ENCODE measurements at regions not wholly inside any gene's neighbourhood (a gene's known extent, or its start where the extent isn't known, plus 50 kb on each side); places are given as distances from the start of the nearest gene placed in this dataset.

GRCh38 chr4:115920637-115921036 is 807.2 kb upstream of the NDST4 start:
- intact Hi-C loops (cut with micrococcal nuclease; ENCODE audit: unreplicated experiment) (no loop called here), in situ Hi-C loops (cut with HindIII; ENCODE audit: low pct_unique_long_range_greater_than_20kb, low sequenced_read_pairs) (no loop called here)
- ChIA-PET POLR2A (no interaction called here), CTCF (no interaction called here)
- BruUV-seq (replicated peaks), result no TSS peak
- no peaks in the 10 kb centered on the region for H3K9me3 ChIP-seq (ENCODE audit: control insufficient read depth, insufficient read depth, low read depth, low read length)
- H3K27me3 ChIP-seq (ENCODE audit: control insufficient read depth, insufficient read depth, low read length), result no peaks in the 10 kb centered on the region
- DNase-seq (ENCODE audit: low read depth, low spot score) (no peak), ATAC-seq (no peak)
- H3K4me3 ChIP-seq (ENCODE audit: low read depth in 2 of 2, low read length in 2 of 2), result no peak overlapping the region
- no peaks in the 10 kb centered on the region for H3K36me3 ChIP-seq (ENCODE audit: control insufficient read depth, insufficient read depth, low read length)
- H3K27ac ChIP-seq (ENCODE audit: low read length), result no peak overlapping the region
- no peak for TF ChIP-seq TCF7L2 (IDR thresholded peaks at IDR 0.05; ENCODE audit: low read depth, low read length)
- no peak for TF ChIP-seq REST (IDR thresholded peaks at IDR 0.05; ENCODE audit: insufficient read depth in 1 of 2, low read depth in 2 of 2, low read length in 1 of 2)
- TF ChIP-seq POLR2AphosphoS5 (IDR thresholded peaks at IDR 0.05; ENCODE audit: low read depth, low read length), result no peak
- TF ChIP-seq SIN3A (IDR thresholded peaks at IDR 0.05; ENCODE audit: borderline replicate concordance, insufficient read depth, low read depth, low read length), result no peak
- no peaks in the 10 kb centered on the region for H3K4me1 ChIP-seq (ENCODE audit: control insufficient read depth, insufficient read depth, low read length)

- ChIA-PET POLR2A (no interaction called here), CTCF (no interaction called here)
- intact Hi-C loops (cut with micrococcal nuclease; ENCODE audit: unreplicated experiment) (no loop called here), in situ Hi-C loops (cut with HindIII; ENCODE audit: low pct_unique_long_range_greater_than_20kb, low sequenced_read_pairs) (no loop called here)
- no peak for DNase-seq (ENCODE audit: low read depth, low spot score)
- BruUV-seq (replicated peaks), result no TSS peak
- H3K27me3 ChIP-seq (ENCODE audit: control insufficient read depth, insufficient read depth, low read length), result no peaks in the 10 kb centered on the region
- H3K36me3 ChIP-seq (ENCODE audit: control insufficient read depth, insufficient read depth, low read length), result no peaks in the 10 kb centered on the region
- TF ChIP-seq SIN3A (IDR thresholded peaks at IDR 0.05; ENCODE audit: borderline replicate concordance, insufficient read depth, low read depth, low read length), result no peak
- no peak for TF ChIP-seq POLR2AphosphoS5 (IDR thresholded peaks at IDR 0.05; ENCODE audit: low read depth, low read length)
- no peak for TF ChIP-seq REST (IDR thresholded peaks at IDR 0.05; ENCODE audit: insufficient read depth in 1 of 2, low read depth in 2 of 2, low read length in 1 of 2)
- TF ChIP-seq CTCF (IDR thresholded peaks at IDR 0.05), result no peak
- TF ChIP-seq TCF7L2 (IDR thresholded peaks at IDR 0.05; ENCODE audit: low read depth, low read length), result no peak
- H3K4me3 ChIP-seq (ENCODE audit: low read depth in 2 of 2, low read length in 2 of 2), result no peak overlapping the region
- no peaks in the 10 kb centered on the region for H3K9me3 ChIP-seq (ENCODE audit: control insufficient read depth, insufficient read depth, low read depth, low read length)
- no peak for ATAC-seq
- no peaks in the 10 kb centered on the region for H3K4me1 ChIP-seq (ENCODE audit: control insufficient read depth, insufficient read depth, low read length)
- no peak overlapping the region for H3K27ac ChIP-seq (ENCODE audit: low read length)
Measured at GRCh38 chr4:115918149-115918548, 804.7 kb upstream of the NDST4 start.
